ENCODE measurements at regions not wholly inside any gene's neighbourhood (a gene's known extent, or its start where the extent isn't known, plus 50 kb on each side); places are given as distances from the start of the nearest gene placed in this dataset.

DNA sequence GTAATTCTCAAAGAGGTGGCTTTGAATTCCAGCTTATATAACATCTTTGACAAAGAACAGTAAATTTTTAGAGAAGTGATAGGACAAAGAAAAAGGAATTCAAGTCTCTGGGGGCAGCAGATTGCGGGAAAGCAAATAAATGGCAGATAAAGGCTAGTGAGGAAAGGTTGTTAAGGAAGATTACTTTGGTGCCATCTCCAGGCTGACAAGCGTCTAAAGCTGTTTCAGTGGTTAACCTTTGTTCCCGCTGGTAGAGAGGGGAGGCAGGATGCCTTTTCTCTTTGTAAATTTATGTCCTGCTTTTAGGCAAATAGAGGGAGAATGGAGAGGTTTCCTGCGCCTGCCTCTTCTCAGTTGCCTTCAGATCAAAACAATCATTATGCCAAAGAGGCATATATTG, 431.2 kb upstream of the CHST9 start:
- DNase-seq: no peak

DNA sequence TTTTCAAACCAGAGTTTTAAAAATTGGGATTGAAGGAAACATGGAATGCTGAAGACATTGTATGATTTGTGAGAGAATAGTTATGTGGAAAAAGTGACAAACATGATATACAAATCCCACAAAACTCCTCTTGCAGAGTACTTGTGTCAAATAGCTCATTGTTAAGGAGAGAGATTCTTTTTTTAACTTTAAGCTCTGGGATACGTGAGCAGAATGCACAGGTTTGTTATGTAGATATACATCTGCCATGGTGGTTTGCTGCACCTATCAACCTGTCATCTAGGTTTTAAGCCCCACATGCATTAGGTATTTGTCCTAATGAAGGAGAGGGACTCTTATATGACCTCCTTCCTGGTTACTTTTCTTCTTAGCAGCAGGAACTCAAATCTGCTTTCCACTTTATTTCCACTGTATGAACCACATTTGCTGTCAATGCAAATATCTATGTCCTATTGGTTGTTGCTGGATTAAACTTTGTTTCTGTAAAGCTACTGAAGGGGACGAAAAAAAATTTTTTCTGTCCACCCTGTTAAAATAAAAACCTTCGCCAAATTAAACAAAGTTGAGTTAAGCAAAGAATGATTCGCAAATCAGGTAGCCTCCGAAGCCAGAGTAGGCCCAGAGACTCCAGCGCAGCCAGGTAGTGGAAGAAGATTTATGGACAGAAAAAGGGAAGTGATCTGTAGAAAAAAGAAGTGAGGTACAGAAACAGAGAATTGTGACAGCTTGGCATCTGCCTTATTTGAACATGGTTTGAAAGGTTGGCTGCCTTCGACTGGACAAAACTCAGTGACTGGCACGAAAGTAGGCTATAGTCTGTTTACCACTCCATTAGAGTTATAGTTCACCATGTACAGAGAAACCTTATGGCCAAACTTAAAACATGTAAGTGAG, 430.1 kb upstream of the CHST9 start:
- DNase-seq: no peak

DNA sequence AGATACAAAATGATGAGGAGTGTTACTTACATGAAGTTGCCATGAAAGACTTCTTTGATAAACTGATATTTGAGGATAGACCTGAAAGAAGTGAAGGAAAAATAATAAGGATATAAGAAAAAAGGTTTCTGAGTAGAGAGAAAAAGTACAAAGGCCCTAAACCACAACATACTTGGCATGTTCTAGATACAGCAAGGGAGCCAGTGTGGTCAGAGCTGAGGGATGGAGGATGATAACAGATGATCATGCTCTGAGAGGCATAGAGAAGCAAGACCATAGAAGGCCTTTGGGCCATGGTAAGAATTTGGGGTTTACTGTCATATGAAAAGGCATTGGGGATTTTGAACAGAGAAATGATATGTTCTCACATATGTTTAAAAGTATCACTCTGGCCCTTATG, 424.1 kb upstream of the CHST9 start:
- DNase-seq: no peak

DNA sequence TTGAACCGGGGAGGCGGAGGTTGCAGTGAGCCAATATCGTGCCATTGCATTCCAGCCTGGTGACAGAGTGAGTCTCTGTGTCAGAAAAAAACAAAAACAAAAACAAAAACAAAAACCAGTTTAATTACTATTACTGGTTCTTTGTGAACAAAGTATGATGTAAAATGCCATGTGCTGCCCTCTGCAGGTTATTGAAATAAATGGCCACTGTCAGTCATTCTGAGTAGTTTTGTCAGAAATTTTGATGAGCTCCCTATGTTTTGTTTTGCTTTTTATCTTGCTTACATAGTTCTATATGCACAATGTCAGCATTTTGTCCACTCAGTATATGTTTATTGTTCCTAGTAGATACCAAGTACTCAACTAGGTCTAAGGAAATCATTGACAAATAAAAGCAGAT, 423.6 kb upstream of the CHST9 start:
- DNase-seq: no peak

DNA sequence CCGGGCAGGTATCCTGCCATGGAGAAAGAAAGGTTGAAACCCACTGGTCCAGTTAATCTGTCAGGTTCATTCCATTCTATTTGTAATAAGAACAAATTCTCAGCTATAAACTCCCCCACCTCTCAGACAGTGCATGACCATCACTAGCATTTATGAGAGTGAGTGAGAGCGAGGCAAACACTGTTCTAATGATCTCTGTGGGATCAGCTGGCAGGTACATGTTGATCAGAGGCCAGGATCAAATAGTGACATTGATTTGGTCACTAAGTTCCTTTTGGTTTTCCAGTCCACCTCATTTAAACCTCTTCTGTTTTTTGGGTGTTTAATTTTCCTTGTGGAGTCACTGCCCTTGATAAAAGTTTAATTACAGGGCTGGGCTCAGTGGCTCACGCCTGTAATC, 423.1 kb upstream of the CHST9 start:
- no peak for DNase-seq

DNA sequence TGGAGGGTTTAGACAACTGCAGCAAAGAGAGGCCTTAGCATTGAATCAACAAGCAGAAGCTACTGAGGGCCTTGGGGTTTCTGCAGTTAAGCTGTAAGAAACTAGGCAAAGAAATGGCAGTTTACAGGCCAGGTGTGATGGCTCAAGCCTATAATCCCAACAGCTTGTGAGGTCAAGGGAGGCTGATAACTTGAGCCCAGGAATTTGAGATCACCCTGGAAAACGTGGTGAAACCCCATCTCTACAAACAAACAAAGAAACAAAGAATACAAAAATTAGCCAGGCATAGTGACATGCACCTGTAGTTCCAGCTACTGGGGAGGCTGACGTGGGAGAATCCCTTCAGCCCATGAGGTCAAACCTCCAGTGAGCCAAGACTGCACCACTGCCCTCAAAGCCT, 421.6 kb upstream of the CHST9 start:
- no peak for DNase-seq

DNA sequence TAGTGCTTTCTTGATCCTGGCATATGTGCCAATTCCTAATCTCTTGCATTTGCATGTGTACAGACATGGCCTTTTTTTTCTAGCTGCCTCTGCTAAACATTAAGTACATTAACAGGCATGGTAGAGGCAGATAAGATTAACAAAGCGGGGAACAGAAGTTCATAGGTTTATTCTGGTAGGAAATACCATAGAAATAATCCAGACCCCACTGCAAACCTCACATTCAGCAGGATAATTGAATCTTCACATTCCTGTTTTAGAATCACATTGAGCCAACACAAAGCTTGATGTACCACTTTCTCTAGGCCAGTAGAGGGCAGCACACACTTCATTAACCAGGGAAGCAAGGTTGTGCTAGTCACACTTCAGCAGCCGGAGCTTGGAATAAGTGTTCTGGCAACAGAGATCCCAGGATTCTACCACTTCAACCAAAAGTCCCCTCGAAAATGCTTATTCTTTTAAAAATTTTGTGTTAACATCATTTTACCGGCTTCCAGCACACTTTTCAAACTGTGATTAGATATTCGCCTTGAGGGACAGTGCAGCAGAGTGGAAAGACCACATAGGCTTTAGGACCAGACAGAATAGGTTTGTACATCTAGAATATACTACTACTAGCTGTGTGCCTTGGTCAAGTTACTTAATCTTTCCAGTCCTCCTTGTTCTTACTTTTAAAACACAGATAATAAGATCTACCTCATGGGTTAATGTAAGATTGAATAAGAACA, 420.2 kb upstream of the CHST9 start:
- DNase-seq: peak; percentile 83

DNA sequence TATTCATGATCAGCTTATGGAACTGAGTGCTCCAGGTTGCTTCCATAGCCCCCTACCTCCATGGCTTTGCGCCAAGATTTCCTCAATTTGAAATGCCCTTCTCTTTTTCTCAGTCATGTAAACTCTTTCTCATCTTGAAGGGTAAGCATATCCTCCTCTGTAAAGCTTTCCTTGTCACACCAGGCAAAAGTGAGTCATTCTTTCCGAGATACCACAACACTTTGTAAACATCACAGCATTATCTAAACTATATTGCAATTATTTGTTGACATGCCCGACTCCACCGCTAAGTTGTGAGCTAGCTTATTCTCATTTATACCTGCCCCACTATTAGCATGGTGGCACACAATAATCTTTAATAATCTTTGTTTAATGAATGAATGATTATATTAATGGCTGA, 419.5 kb upstream of the CHST9 start:
- peak; percentile 18 for DNase-seq

DNA sequence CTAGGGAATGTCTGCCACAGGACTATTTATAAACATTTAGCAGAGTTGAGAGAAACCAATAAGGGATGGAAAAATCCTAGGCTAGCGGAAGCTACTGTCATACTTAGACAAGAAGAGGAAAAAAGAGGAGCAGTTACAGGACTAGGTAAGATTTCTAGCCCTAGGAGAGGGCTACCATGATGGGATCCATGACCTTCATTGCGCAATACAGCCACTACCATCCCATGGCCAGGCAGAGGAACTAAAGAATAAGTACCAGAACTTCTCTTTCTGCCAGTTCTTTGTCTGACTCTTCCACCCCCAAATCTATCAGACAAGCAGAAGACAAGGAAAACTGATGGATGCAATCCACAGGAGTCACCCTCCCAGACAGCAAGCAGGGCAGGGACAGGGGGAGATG, 417.0 kb upstream of the CHST9 start:
- no peak for DNase-seq

DNA sequence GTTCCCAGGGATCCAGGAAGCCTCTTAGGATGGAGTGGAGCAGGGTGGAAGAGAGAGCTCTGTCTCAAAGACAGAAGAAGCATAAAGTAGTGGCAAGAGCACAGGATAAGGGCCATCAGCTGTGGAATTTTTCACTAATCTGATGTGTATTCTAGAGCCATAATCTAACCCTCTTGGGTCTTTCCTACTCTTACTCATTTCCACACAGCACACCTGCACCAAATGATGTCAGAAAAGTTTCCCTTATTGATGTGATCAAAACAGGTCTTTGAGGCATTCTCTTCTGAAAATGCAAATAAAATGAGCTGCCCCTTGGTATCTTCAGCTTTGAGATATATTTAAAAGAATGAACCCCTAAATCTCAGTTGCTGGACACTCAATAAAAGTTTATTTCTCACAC, 415.1 kb upstream of the CHST9 start:
- DNase-seq: no peak

DNA sequence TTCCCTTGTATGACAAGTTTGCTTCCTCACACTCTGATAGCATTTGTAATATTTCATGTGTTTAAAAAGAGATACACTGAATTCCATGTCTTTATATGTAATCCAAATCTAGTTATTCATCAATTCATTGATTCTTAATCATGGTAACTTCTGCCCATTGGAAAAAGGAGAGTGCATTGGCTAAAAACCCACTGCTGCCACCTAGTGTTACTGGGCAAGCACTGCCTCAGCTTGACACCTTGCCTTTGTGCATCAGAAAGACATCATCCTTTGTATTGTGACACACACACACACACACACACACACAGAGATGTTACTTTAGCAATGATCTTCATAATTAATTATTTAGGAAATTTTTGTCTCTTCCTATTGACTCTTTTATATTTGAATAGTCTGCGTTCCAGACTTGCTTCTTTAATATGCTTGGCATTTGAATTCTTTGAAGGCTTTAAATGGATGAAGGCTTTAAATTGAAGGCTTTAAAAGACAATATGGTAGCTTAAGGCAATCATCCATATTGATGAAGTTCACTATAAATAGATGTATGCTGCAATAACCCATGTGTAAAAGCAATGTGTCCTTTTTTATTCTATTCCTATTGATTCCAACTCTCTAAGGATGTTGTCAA, 414.2 kb upstream of the CHST9 start:
- DNase-seq: peak; percentile 58

DNA sequence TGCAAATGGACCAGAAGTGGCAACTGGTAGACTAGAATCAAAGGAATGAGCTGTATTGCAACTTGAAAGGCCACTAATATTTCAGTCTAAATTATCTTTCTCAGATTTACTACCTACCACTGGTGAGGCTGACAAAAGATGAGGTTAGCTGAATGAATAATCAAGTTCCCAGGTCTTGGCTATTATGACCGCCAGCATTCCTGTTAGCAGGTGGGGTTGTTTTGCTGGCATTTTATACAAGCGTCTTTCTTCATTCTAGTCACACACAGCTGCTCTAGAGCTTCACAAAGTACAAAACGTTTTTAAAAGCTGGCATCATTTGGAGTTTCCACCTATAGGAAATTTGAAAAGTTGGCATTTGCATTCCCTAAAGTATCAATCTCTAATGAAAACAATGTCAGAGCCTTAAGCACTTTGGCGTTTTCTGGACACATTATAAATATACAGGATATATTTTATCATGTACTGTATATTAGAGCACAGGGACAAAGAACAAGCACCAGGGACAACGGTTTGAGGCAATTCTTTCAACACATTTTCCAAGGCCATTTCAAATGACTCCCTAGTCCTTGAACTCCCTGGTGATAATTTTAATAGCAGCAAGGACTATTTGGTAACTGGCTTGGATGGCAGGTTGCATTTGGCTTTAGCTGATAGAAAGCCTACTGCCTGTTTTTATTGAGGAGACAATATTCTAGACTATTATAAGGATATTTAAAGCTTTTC, 410.2 kb upstream of the CHST9 start:
- DNase-seq: no peak

DNA sequence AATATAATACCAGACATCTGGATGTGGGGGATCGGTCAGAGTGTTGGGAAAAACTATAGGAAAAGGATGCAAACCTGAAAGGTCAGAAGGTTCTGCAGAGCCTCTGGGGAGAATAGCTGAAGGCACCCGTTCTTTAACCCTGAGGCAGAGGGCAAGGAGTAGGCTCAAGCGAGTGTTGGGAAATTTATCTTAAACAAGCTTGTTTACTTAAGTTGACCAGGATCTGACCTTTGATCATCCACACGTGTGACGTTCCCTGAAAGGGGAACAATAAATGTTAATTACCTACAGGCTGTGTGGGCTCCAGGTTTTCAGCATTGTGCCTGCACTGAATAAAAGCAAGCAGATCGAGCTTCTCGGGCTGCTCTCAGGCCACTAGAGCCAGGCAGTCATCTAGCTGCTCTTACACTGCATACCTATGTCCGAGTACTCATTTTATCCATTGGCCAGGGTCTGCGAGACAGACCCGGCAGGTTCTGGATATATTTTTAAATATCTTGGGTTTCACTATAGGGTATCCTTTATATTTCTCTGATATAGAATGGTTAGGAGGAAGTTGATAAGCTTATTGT, 400.6 kb upstream of the CHST9 start:
- DNase-seq: no peak

DNA sequence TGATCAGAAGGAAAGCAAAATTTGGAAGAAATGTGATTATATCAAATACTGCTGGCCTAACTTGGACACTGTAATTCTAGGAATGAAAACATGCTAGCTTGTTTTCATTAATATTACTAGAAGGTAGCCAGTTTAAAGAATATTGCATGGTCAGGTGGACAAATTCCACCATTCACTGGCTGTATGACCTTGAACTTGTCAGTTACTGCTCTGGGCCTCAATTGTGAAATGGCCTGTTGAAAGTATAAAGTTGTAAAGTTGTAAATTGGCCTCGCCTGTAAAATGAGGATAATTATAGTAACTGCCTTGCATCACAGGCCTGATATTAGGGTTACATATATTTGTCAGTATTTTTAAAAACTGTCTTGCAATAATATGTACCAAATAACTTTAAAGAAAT, 398.4 kb upstream of the CHST9 start:
- no peak for DNase-seq

DNA sequence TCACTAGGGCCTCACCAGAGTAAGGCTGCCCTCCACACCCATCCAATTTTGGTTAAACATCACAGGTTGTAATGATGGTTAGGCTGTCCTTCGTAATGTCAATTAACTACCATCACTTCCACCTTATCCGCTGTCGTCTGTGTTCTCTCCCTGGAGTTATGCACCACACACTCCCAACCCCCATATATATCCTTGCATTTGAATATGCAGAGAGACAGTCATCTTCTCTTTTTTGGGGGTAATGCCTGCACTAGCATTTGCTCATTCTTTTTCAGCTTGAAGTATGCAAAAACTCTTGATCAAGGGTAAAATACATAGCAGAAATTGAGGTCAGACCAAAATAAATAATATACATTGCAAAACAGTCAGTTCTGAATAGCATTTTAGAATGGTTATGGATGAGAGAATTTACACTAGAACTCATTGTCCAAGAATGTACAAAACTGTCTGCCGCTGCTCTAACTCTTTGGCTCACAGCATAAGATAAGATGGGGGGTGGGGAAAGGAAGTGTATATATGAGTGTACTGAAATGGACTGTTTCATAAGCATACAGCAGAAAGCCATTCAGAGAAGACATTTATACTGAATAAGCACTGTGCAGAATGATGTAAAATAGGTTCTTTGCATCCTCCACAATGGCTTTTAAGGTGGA, 397.8 kb upstream of the CHST9 start:
- DNase-seq: no peak

DNA sequence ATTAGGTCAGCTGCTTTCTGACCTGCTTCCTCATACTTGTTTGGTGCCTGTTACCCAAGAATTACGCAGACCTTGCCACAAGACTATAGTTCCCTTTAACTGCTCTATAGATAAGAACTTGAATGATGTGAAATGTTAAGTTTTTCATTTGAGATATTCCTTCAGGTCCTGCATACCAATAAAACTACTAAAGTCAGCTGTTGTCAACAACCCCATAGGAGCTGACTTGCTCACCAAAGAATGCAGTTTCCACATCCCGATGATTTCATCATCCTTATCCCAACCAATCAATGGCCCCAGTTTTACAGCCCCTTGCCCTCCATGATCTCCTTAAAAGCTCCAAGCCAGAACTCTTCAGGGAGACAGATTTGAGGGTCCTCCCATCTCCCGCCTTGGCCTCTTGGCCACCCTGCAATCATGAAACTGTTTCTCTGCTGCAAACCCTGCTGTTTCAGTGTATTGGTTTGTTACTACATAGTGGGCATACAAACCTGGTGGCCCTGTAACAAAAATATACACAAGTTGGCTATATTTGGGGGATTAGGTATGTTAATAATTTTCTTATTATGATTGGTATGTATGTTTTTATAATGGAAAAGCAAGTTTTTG, 396.3 kb upstream of the CHST9 start:
- DNase-seq: no peak

DNA sequence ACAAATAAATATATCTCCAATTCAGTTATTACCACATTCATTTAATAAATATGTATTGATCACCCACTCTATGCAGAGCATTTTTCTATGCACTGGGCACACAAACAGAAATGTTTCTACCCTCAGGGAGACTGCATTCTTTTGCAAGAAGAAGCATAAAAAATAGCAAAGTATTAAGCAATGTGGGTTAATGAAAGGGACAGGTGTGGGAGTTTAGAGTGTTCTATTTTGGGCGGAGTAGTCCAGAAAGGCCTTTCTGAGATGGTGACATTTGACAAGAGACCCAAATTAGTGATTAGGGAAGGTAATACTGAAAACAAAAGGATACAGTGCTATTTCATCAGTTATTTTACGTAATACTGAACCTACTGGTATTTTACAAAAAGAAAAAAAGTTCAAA, 394.3 kb upstream of the CHST9 start:
- no peak for DNase-seq

DNA sequence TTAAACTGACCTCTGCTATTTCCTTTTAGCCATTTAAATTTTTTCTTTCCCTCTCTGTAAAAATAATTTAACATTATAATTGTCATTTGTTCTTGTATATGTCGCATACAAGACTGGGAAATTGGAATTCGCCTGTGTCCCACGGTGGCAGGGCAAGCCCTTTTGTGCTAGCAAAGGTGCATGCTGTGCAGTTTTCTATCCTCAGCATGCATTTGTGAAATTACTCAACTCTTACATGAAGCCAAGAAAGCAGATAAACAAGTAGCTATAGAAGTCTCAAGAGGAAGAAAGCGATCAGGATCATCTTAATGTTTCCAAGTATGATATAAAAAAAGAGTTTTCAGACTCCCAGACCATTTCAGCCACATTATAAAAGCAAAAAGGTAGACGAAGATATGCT, 392.6 kb upstream of the CHST9 start:
- DNase-seq: no peak

DNA sequence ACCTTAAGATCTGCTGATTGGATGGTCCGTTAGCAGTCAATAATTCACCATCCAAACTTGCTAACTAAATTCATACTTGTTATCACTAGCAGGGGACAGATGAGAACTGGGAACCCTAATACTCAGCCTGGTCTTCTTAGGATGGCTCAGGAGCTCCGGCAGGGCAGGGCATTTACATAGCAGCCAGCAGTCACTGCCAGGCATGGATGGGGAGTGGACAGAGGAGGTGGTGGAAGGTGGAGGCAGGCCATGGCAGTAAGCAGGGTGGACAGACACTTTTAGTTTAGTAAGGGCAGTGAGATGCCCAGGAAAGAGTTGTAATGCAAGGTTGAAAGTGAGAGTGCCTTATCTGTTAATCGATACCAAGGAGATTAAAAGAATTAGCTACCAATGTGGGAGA, 392.2 kb upstream of the CHST9 start:
- no peak for DNase-seq

DNA sequence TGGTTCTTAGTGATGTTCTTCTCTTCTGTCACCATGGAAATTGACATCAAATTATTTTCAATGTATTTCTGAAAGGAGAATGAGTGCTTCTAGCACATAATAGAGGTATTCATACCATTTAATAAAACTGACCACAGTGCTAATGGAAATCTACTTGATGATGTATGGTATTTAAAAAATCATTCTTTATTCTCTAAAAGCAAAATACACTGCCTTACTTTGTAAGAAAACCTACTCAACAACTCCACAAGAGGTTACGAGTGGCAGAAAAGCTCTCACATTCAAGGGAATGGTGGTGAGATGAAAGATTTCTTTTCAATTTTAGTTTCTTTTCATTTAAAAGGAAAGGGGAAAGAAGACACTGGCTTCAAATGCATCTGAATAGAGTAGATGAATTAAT, 382.3 kb upstream of the CHST9 start:
- DNase-seq: no peak

DNA sequence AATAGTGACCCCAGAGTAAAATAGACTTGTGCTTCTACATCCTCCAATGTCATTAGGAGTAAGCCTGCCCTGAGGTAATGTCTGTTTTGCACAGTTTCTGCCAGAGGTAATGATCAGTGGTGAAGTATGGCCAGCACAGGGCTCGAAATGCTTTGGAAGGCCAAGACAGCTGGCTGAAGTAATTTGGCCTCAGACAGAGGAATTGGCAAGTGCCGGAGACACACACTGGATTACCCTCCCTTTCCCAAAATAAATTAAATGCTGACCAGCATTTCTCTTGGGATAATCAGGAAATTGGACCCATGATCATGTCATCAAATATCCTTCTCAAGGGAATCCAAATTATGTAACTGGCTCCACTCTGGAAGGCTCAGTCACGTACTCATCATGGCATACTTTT, 379.0 kb upstream of the CHST9 start:
- no peak for DNase-seq
